ENCODE measurements at regions not wholly inside any gene's neighbourhood (a gene's known extent, or its start where the extent isn't known, plus 50 kb on each side); places are given as distances from the start of the nearest gene placed in this dataset.
"Not testable (repeated sequence)": the region's sequence is repeated elsewhere in the genome, so short reads cannot be mapped to it uniquely, and the experiment has no call there.

DNA sequence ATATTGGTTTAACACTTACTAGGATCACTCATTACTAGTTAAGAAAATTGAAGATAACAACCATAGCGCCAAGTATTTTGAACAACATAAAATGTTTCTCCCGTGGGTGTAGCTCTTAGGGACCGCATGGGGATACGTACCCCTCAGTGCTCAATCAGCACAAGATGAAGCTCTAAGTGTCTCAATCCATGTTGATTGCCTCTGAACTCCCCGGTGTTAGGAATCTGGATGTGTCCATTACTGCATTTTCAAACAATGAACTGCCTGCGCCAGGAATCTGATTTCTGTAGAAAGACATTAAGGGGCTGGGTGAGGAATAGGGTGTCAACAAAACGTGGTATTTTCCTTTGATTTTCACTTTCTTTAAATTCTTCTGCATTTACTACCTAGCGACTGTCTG is 100.2 kb downstream of the LMO4 start:
- Histone ChIP-seq H3K27me3 (ENCODE audit: insufficient read depth, poor library complexity, severe bottlenecking) (no peaks in the 10 kb centered on the region), H3K27ac (ENCODE audit: poor library complexity, severe bottlenecking) (no peak overlapping the region)
- ATAC-seq (ENCODE audit: low read depth) = no peak

DNA sequence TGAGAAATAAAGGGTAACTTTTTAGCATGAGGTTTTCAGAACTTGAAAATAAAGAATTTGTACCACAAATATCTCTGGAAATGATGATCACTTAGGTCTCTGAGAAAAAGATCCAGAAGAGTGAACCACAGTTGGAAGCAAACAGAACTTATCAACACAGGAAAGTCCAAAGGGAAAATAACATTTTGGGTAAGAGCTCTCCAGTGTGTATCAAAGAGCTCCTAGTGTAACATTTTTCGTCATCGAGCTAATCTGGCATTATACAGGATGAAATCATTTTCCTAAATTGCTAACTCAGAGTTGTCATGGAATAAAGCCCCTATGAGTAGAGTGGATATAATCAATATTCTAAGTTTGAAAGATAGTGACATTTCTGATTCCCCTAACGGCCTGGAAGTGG is 104.0 kb downstream of the LMO4 start:
- TF ChIP-seq, protein P1, sequence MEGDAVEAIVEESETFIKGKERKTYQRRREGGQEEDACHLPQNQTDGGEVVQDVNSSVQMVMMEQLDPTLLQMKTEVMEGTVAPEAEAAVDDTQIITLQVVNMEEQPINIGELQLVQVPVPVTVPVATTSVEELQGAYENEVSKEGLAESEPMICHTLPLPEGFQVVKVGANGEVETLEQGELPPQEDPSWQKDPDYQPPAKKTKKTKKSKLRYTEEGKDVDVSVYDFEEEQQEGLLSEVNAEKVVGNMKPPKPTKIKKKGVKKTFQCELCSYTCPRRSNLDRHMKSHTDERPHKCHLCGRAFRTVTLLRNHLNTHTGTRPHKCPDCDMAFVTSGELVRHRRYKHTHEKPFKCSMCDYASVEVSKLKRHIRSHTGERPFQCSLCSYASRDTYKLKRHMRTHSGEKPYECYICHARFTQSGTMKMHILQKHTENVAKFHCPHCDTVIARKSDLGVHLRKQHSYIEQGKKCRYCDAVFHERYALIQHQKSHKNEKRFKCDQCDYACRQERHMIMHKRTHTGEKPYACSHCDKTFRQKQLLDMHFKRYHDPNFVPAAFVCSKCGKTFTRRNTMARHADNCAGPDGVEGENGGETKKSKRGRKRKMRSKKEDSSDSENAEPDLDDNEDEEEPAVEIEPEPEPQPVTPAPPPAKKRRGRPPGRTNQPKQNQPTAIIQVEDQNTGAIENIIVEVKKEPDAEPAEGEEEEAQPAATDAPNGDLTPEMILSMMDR (IDR thresholded peaks at IDR 0.05; ENCODE audit: poor library complexity, severe bottlenecking) = no peak
- Histone ChIP-seq H3K27ac (ENCODE audit: poor library complexity, severe bottlenecking) (no peak overlapping the region), H3K4me3 (ENCODE audit: severe bottlenecking) (no peak overlapping the region), H3K27me3 (ENCODE audit: insufficient read depth, poor library complexity, severe bottlenecking) (no peaks in the 10 kb centered on the region), H3K4me1 (ENCODE audit: insufficient read depth, poor library complexity, severe bottlenecking) (no peaks in the 10 kb centered on the region), H3K9me3 (ENCODE audit: severe bottlenecking) (no peaks in the 10 kb centered on the region), H3K36me3 (ENCODE audit: low read depth) (no peaks in the 10 kb centered on the region)
- ATAC-seq (ENCODE audit: low read depth) (no peak), DNase-seq (ENCODE audit: low spot score) (no peak)

More for the DNA sequence above, 100.2 kb downstream of the LMO4 start:
- no peaks in the 10 kb centered on the region for H3K4me1 ChIP-seq (ENCODE audit: insufficient read depth, poor library complexity, severe bottlenecking)
- no peak for DNase-seq (ENCODE audit: low spot score)
- no peaks in the 10 kb centered on the region for H3K9me3 ChIP-seq (ENCODE audit: severe bottlenecking)
- H3K36me3 ChIP-seq (ENCODE audit: low read depth) = no peaks in the 10 kb centered on the region
- no peak overlapping the region for H3K4me3 ChIP-seq (ENCODE audit: severe bottlenecking)
- TF ChIP-seq, protein P1 (IDR thresholded peaks at IDR 0.05; ENCODE audit: poor library complexity, severe bottlenecking) = no peak

DNA sequence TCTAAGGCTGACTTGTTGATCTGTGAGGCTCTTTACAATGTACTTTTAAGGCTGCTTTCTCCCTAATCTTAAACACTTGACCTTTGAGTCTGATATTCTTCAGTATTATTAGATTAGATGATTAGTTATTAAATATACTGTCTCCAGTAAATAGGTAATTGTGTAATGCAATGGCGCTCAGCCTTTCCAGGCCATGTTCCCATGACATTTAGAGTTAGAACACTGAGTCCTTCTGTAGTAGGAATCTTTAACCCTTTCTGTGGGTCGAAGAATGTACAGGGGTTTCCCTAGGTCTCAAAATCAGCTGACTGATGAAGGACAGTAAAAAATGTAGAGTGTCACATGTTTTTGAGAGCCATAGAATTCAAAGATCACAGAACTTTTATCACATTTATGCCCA is 104.4 kb downstream of the LMO4 start:
- H3K4me1 ChIP-seq (ENCODE audit: insufficient read depth, poor library complexity, severe bottlenecking); DNase-seq (ENCODE audit: low spot score); H3K36me3 ChIP-seq (ENCODE audit: low read depth); H3K27ac ChIP-seq (ENCODE audit: poor library complexity, severe bottlenecking); H3K4me3 ChIP-seq (ENCODE audit: severe bottlenecking); ATAC-seq (ENCODE audit: low read depth); H3K27me3 ChIP-seq (ENCODE audit: insufficient read depth, poor library complexity, severe bottlenecking); H3K9me3 ChIP-seq (ENCODE audit: severe bottlenecking): not testable (repeated sequence)

DNA sequence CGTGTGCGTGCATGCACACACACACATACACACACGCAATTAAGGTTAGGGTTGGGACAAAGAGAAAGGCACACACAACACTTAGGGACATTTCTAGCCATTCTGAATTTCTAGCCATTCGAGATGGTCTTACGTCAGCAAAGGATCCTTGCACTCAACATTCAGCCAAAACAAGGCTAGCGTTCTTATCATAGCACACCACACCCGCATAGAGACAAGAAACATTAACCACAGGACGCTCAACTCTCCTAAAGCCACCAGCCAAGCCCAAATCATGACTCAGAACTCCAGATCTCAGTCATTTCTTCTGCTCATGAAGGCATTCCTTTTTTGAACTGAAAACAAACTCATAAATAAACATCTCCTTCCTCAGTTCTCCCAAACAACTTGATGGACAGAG is 106.8 kb downstream of the LMO4 start:
- ATAC-seq (ENCODE audit: low read depth) (no peak), DNase-seq (ENCODE audit: low spot score) (no peak)
- H3K4me1 ChIP-seq (ENCODE audit: insufficient read depth, poor library complexity, severe bottlenecking) = no peaks in the 10 kb centered on the region
- H3K9me3 ChIP-seq (ENCODE audit: severe bottlenecking) = no peaks in the 10 kb centered on the region
- TF ChIP-seq, protein P1 (IDR thresholded peaks at IDR 0.05; ENCODE audit: poor library complexity, severe bottlenecking) = no peak
- H3K27me3 ChIP-seq (ENCODE audit: insufficient read depth, poor library complexity, severe bottlenecking) = no peaks in the 10 kb centered on the region
- H3K36me3 ChIP-seq (ENCODE audit: low read depth) = no peaks in the 10 kb centered on the region
- no peak overlapping the region for H3K4me3 ChIP-seq (ENCODE audit: severe bottlenecking)
- H3K27ac ChIP-seq (ENCODE audit: poor library complexity, severe bottlenecking) = no peak overlapping the region

DNA sequence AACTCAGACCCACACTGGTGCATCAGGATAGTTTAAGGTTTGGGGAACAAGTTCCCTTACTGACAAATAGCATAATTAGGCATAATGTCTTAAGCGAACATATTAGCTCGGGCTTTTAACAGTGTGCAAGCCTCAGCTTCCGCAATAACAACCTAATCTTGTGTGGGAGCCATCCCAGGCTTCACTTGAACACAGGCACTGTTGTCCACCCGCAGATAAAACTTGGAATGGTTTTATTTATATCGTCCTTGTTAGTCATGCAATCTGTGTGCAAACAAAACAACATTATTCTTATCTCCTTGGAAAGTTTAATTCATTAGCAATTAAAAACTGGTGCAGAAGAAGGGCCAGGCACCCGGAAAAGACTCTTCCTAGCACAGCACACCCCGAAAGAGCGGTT is 107.4 kb downstream of the LMO4 start:
- H3K9me3 ChIP-seq (ENCODE audit: severe bottlenecking); H3K4me1 ChIP-seq (ENCODE audit: insufficient read depth, poor library complexity, severe bottlenecking); ATAC-seq (ENCODE audit: low read depth); H3K27ac ChIP-seq (ENCODE audit: poor library complexity, severe bottlenecking); H3K36me3 ChIP-seq (ENCODE audit: low read depth); H3K4me3 ChIP-seq (ENCODE audit: severe bottlenecking); H3K27me3 ChIP-seq (ENCODE audit: insufficient read depth, poor library complexity, severe bottlenecking); DNase-seq (ENCODE audit: low spot score): not testable (repeated sequence)

DNA sequence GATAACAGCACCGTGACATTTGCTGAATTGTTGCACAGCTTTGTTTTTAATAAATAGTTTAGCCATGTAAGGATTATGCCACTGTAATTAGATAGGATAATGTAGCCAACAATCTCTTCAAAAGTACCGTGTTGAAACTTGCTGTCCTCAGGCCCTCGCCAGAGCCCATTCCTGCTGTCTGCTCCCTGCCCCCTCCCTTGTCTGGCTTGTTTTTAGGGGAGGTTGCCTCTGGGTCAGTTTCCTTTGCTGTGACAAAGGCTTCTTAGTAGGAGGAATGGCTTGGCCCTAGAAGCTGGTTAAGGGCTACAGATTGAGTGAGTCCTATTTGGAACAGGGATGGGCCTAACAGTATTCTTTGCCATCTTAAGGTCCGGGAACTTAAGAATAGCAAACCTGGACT is 107.9 kb downstream of the LMO4 start:
- TF ChIP-seq, protein P1 (IDR thresholded peaks at IDR 0.05; ENCODE audit: poor library complexity, severe bottlenecking) = no peak
- no peaks in the 10 kb centered on the region for H3K4me1 ChIP-seq (ENCODE audit: insufficient read depth, poor library complexity, severe bottlenecking)
- H3K9me3 ChIP-seq (ENCODE audit: severe bottlenecking) = no peaks in the 10 kb centered on the region
- no peaks in the 10 kb centered on the region for H3K36me3 ChIP-seq (ENCODE audit: low read depth)
- DNase-seq (ENCODE audit: low spot score) (no peak), ATAC-seq (ENCODE audit: low read depth) (no peak)
- H3K27ac ChIP-seq (ENCODE audit: poor library complexity, severe bottlenecking) = no peak overlapping the region
- H3K27me3 ChIP-seq (ENCODE audit: insufficient read depth, poor library complexity, severe bottlenecking) = no peaks in the 10 kb centered on the region
- H3K4me3 ChIP-seq (ENCODE audit: severe bottlenecking) = no peak overlapping the region

All from RWPE2 (cell line).